HL-60 (cell line): ENCODE measurements at regions not wholly inside any gene's neighbourhood (a gene's known extent, or its start where the extent isn't known, plus 50 kb on each side); places are given as distances from the start of the nearest gene placed in this dataset.

Experiments
- DNase-seq, 2 experiments: peaks; one replicate each; pipeline ENCODE4 v3.0.0-alpha.2; 2010 to 2020; ENCODE audit warnings: low read depth in 1 of 2, low spot score in 1 of 2
- H3K27ac ChIP-seq: fragments of 250-450 bp; sonication (Bioruptor Pico); replicated peaks from 2 replicates; pipeline ENCODE4 v1.5.1; 2020; ENCODE audit warnings: mild to moderate bottlenecking, moderate library complexity
- H3K27me3 ChIP-seq: fragments of 250-450 bp; sonication (Bioruptor Pico); 2 replicates; pipeline ENCODE4 v1.5.1; 2021; ENCODE audit warnings: mild to moderate bottlenecking, moderate library complexity; ENCODE audit not compliant: insufficient read depth, poor library complexity, severe bottlenecking
- H3K4me3 ChIP-seq: replicated peaks from 2 replicates; pipeline ENCODE4 v1.5.1; 2011; ENCODE audit warnings: mild to moderate bottlenecking, control low read depth, low read length; ENCODE audit not compliant: insufficient read depth
- CTCF ChIP-seq: IDR thresholded peaks from one replicate; pipeline ENCODE4 v1.5.1; 2011; ENCODE audit warnings: low read length, control low read depth, inconsistent platforms; ENCODE audit not compliant: insufficient read depth
- GABPA ChIP-seq: IDR thresholded peaks from 2 replicates; pipeline ENCODE4 v1.6.1; 2012; ENCODE audit warnings: low read depth
- POLR2AphosphoS5 ChIP-seq: IDR thresholded peaks from 2 replicates; pipeline ENCODE4 v1.6.1; 2012; ENCODE audit warnings: low read depth
- REST ChIP-seq: IDR thresholded peaks from 2 replicates; pipeline ENCODE4 v1.6.1; 2012; ENCODE audit warnings: low read depth; ENCODE audit not compliant: insufficient replicate concordance
- SPI1 ChIP-seq: IDR thresholded peaks from 2 replicates; pipeline ENCODE4 v1.6.1; 2012; ENCODE audit warnings: low read depth, mild to moderate bottlenecking, borderline replicate concordance

GRCh38 chr1:83112248-83112885, 886.6 kb downstream of the TTLL7 start:
- no peaks in the 10 kb centered on the region for H3K27me3 ChIP-seq
- no peak for TF ChIP-seq CTCF
- no peak for TF ChIP-seq GABPA
- no peak for TF ChIP-seq REST
- TF ChIP-seq POLR2AphosphoS5 = no peak
- TF ChIP-seq SPI1 = no peak
- DNase-seq = no peak
- no peak overlapping the region for H3K27ac ChIP-seq
- H3K4me3 ChIP-seq = no peak overlapping the region

- H3K27ac ChIP-seq = no peak overlapping the region
- DNase-seq = no peak
- TF ChIP-seq CTCF (no peak), POLR2AphosphoS5 (no peak), GABPA (no peak), SPI1 (no peak), REST (no peak)
- no peaks in the 10 kb centered on the region for H3K27me3 ChIP-seq
- no peak overlapping the region for H3K4me3 ChIP-seq
Observed at GRCh38 chr1:83110156-83110555, 888.8 kb downstream of the TTLL7 start.

- no peak overlapping the region for H3K27ac ChIP-seq
- no peak overlapping the region for H3K4me3 ChIP-seq
- TF ChIP-seq POLR2AphosphoS5 (no peak), SPI1 (no peak)
- no peak for DNase-seq
- no peaks in the 10 kb centered on the region for H3K27me3 ChIP-seq
Observed at GRCh38 chr1:83109692-83110091, 889.2 kb downstream of the TTLL7 start.

- Histone ChIP-seq H3K4me3 (no peak overlapping the region), H3K27ac (no peak overlapping the region), H3K27me3 (no peaks in the 10 kb centered on the region)
- no peak for DNase-seq
- TF ChIP-seq GABPA (no peak), SPI1 (no peak)
Observed at GRCh38 chr1:83104558-83104957, 894.4 kb downstream of the TTLL7 start.

- Histone ChIP-seq H3K4me3 (no peak overlapping the region), H3K27ac (no peak overlapping the region), H3K27me3 (no peaks in the 10 kb centered on the region)
- TF ChIP-seq SPI1 (no peak), POLR2AphosphoS5 (no peak), GABPA (no peak), REST (no peak), CTCF (no peak)
- DNase-seq = no peak
Observed at GRCh38 chr1:83103341-83103740, 895.6 kb downstream of the TTLL7 start.
